ENCODE measurements at regions not wholly inside any gene's neighbourhood (a gene's known extent, or its start where the extent isn't known, plus 50 kb on each side); places are given as distances from the start of the nearest gene placed in this dataset.

DNA sequence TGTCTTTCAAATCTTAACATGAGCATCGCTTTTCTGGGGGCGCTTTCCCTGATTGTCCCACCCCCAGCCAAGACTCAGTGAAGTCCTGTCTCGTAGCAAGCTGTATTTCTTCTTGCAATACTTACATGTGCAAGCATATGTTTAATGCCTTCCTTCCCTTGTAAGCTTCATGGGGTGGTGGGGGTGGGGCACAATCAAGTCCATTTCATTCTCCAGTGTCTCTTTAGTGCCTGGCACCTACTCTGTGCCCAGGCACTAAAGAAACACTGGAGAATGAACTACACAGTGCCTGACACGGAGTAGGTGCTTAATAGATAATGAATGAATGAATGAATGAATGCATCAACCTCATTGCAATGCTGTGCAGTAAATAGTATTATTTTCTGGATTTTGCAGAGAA is 143.1 kb downstream of the PLPP3 start:
- Histone ChIP-seq H3F3A (ENCODE audit: low read length, unreplicated experiment) (no peaks in the 10 kb centered on the region), H3K9me2 (replicated peaks; ENCODE audit: low read length) (no peaks in the 10 kb centered on the region), H3K4me3 (ENCODE audit: low read length) (no peak overlapping the region), H4K20me1 (ENCODE audit: low read length) (no peaks in the 10 kb centered on the region), H3K9me3 (ENCODE audit: low read length) (no peaks in the 10 kb centered on the region), H3K9ac (ENCODE audit: low read length) (no peak overlapping the region), H3K27me3 (ENCODE audit: low read length) (no peaks in the 10 kb centered on the region), H3K4me2 (ENCODE audit: low read length) (no peak overlapping the region), H3K36me3 (ENCODE audit: low read depth, low read length) (no peaks in the 10 kb centered on the region), H2AFZ (ENCODE audit: low read length) (no peak overlapping the region), H3K79me2 (ENCODE audit: low read length) (no peaks in the 10 kb centered on the region), H3K4me1 (ENCODE audit: insufficient read depth, low read length) (0 out of 2 replicates have a peak, but pooled peaks cover 3% of the 10 kb centered on the region), H3K27ac (ENCODE audit: low read length) (no peak overlapping the region)
- no TSS peak for BruUV-seq (replicated peaks)
- POLR2A ChIA-PET (ENCODE audit: unreplicated experiment): no interaction called here
- DNase-seq: no peak
- CTCF ChIA-PET: no interaction called here
- TF ChIP-seq EZH2phosphoT487 (IDR thresholded peaks at IDR 0.05; ENCODE audit: borderline replicate concordance, low read length) (no peak), EZH2 (IDR thresholded peaks at IDR 0.05; ENCODE audit: low read length, unreplicated experiment) (no peak)
- TF ChIP-seq, protein P1, sequence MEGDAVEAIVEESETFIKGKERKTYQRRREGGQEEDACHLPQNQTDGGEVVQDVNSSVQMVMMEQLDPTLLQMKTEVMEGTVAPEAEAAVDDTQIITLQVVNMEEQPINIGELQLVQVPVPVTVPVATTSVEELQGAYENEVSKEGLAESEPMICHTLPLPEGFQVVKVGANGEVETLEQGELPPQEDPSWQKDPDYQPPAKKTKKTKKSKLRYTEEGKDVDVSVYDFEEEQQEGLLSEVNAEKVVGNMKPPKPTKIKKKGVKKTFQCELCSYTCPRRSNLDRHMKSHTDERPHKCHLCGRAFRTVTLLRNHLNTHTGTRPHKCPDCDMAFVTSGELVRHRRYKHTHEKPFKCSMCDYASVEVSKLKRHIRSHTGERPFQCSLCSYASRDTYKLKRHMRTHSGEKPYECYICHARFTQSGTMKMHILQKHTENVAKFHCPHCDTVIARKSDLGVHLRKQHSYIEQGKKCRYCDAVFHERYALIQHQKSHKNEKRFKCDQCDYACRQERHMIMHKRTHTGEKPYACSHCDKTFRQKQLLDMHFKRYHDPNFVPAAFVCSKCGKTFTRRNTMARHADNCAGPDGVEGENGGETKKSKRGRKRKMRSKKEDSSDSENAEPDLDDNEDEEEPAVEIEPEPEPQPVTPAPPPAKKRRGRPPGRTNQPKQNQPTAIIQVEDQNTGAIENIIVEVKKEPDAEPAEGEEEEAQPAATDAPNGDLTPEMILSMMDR (conservative IDR thresholded peaks at IDR 0.05; ENCODE audit: low read depth, low read length): no peak
- ATAC-seq: no peak
- intact Hi-C loops (cut with micrococcal nuclease): no loop called here

DNA sequence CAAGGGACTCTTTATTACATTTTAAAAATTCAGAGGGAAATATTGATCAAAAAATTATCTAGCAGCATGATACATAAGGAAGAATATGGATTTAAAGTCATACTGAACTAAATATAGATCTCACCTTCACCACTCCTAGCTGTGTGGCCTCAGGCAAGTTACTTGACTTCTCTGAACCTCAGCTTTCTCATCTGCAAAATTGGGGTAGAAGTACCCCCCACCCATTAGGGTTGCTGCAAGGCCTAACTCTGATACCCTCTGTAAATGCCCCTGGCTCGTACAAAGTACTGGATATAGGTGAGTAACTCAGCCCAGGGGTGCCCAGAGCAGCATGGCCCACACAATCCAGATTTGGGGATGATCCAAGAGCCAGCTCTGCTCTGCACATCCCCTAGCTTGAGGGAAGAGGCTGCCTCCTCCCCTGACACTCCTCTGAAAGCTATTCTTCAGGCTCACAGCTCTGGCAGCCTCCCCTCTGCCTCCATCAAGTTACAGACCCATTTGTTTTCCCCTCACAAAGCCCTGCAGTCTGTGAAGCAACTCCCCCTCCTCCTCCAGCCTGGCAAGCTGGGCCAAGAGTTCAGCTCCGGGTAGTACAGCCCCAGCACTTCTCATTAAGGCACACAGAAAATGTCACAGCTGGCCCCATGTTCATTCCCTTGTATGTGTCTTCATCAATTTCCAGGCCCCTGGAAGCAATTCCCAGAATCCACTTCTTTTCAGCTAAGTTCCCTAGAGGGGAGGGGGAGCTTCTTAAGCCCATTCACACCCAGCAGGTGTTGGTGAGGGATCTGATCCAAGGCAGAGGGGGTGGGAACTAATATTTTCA is 143.7 kb downstream of the PLPP3 start:
- Histone ChIP-seq H3K9ac (ENCODE audit: low read length) (no peak overlapping the region), H3K79me2 (ENCODE audit: low read length) (no peaks in the 10 kb centered on the region), H3K4me3 (ENCODE audit: low read length) (no peak overlapping the region), H3K36me3 (ENCODE audit: low read depth, low read length) (no peaks in the 10 kb centered on the region), H3K4me1 (ENCODE audit: insufficient read depth, low read length) (0 out of 2 replicates have a peak, but pooled peaks cover 3% of the 10 kb centered on the region), H3K4me2 (ENCODE audit: low read length) (no peak overlapping the region), H2AFZ (ENCODE audit: low read length) (no peak overlapping the region), H3K9me2 (replicated peaks; ENCODE audit: low read length) (no peaks in the 10 kb centered on the region), H4K20me1 (ENCODE audit: low read length) (no peaks in the 10 kb centered on the region), H3K9me3 (ENCODE audit: low read length) (no peaks in the 10 kb centered on the region), H3K27ac (ENCODE audit: low read length) (no peak overlapping the region), H3F3A (ENCODE audit: low read length, unreplicated experiment) (no peaks in the 10 kb centered on the region), H3K27me3 (ENCODE audit: low read length) (no peaks in the 10 kb centered on the region)
- no TSS peak for BruUV-seq (replicated peaks)
- DNase-seq (no peak), ATAC-seq (no peak)
- ChIA-PET POLR2A (ENCODE audit: unreplicated experiment) (no interaction called here), CTCF (interaction anchor here (0.5 kb wide), 1 partner anchor 501 kb away, joined by 3 read pairs; no protein-coding TSS in a partner anchor)
- TF ChIP-seq, protein P1 (conservative IDR thresholded peaks at IDR 0.05; ENCODE audit: low read depth, low read length): no peak
- TF ChIP-seq EZH2phosphoT487 (IDR thresholded peaks at IDR 0.05; ENCODE audit: borderline replicate concordance, low read length) (no peak), EZH2 (IDR thresholded peaks at IDR 0.05; ENCODE audit: low read length, unreplicated experiment) (no peak)
- intact Hi-C loops (cut with micrococcal nuclease): no loop called here

- ChIA-PET CTCF (no interaction called here), POLR2A (ENCODE audit: unreplicated experiment) (no interaction called here)
- H2AFZ ChIP-seq (ENCODE audit: low read length): no peak overlapping the region
- DNase-seq: no peak
- no peaks in the 10 kb centered on the region for H4K20me1 ChIP-seq (ENCODE audit: low read length)
- no peaks in the 10 kb centered on the region for H3K9me2 ChIP-seq (replicated peaks; ENCODE audit: low read length)
- H3K27me3 ChIP-seq (ENCODE audit: low read length): no peaks in the 10 kb centered on the region
- no peak overlapping the region for H3K4me3 ChIP-seq (ENCODE audit: low read length)
- H3K4me1 ChIP-seq (ENCODE audit: insufficient read depth, low read length): 0 out of 2 replicates have a peak, but pooled peaks cover 3% of the 10 kb centered on the region
- H3K9me3 ChIP-seq (ENCODE audit: low read length): no peaks in the 10 kb centered on the region
- intact Hi-C loops (cut with micrococcal nuclease): no loop called here
- no peak for ATAC-seq
- no peak overlapping the region for H3K27ac ChIP-seq (ENCODE audit: low read length)
- no peaks in the 10 kb centered on the region for H3F3A ChIP-seq (ENCODE audit: low read length, unreplicated experiment)
- TF ChIP-seq EZH2 (IDR thresholded peaks at IDR 0.05; ENCODE audit: low read length, unreplicated experiment): no peak
- no peak for TF ChIP-seq EZH2phosphoT487 (IDR thresholded peaks at IDR 0.05; ENCODE audit: borderline replicate concordance, low read length)
- TF ChIP-seq, protein P1 (conservative IDR thresholded peaks at IDR 0.05; ENCODE audit: low read depth, low read length): no peak
- H3K9ac ChIP-seq (ENCODE audit: low read length): no peak overlapping the region
- BruUV-seq (replicated peaks): no TSS peak
- H3K36me3 ChIP-seq (ENCODE audit: low read depth, low read length): no peaks in the 10 kb centered on the region
- H3K79me2 ChIP-seq (ENCODE audit: low read length): no peaks in the 10 kb centered on the region
- H3K4me2 ChIP-seq (ENCODE audit: low read length): no peak overlapping the region
Observed at GRCh38 chr1:56434740-56435139, 144.6 kb downstream of the PLPP3 start.
